Sigmoid colon (tissue), 4 donors: ENCODE measurements at regions not wholly inside any gene's neighbourhood (a gene's known extent, or its start where the extent isn't known, plus 50 kb on each side); places are given as distances from the start of the nearest gene placed in this dataset.

ENCODE experiments used
- EP300 ChIP-seq, 4 donors: sonication (generic); formaldehyde crosslinking; IDR thresholded peaks; one replicate each; pipeline ENCODE4 v1.6.1; 2017; ENCODE audit warnings: antibody characterized with exemption in 4 of 4
- POLR2A ChIP-seq, 2 donors: fragments of 450-650 bp; IDR thresholded peaks; one replicate each; pipeline ENCODE4 v1.6.1; 2016; ENCODE audit warnings: antibody characterized with exemption in 2 of 2, mild to moderate bottlenecking in 2 of 2, moderate library complexity in 2 of 2
- POLR2AphosphoS5 ChIP-seq, 4 donors: sonication (generic); formaldehyde crosslinking; IDR thresholded peaks; one replicate each; pipeline ENCODE4 v1.6.1; 2017; ENCODE audit warnings: antibody characterized with exemption in 4 of 4
- TF ChIP-seq, protein P1 (sequence below), 4 experiments: fragments of 450-650 bp in 3 of 4; fragments of 200-600 bp in 1 of 4; IDR thresholded peaks; one replicate each; pipeline ENCODE4 v1.5.1; 2016 to 2019; ENCODE audit warnings: antibody characterized with exemption in 4 of 4, mild to moderate bottlenecking in 3 of 4, moderate library complexity in 2 of 4

DNA sequence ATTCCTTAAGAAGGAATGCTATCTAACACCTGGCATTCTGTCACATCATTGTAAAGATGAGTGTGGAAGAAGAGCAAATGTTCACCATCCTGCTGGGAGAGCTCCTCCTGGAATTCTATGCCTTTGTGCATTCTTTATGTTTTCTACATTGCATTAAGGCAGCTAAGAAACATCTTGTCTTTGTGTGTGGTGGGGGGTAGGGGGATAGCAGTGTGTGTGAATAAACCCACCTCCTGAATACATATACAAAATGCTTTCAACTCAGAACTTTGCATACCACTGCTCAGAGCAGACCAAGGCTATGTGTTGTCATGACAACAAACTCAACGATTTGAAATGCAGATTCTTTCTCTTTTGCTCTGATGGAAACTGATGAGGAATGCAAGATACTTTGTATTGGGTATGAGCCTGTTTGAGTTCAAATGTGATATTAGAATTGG is 193.6 kb upstream of the KAZN start:
- TF ChIP-seq, protein P1, sequence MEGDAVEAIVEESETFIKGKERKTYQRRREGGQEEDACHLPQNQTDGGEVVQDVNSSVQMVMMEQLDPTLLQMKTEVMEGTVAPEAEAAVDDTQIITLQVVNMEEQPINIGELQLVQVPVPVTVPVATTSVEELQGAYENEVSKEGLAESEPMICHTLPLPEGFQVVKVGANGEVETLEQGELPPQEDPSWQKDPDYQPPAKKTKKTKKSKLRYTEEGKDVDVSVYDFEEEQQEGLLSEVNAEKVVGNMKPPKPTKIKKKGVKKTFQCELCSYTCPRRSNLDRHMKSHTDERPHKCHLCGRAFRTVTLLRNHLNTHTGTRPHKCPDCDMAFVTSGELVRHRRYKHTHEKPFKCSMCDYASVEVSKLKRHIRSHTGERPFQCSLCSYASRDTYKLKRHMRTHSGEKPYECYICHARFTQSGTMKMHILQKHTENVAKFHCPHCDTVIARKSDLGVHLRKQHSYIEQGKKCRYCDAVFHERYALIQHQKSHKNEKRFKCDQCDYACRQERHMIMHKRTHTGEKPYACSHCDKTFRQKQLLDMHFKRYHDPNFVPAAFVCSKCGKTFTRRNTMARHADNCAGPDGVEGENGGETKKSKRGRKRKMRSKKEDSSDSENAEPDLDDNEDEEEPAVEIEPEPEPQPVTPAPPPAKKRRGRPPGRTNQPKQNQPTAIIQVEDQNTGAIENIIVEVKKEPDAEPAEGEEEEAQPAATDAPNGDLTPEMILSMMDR (IDR thresholded peaks at IDR 0.05): no peak
- TF ChIP-seq POLR2AphosphoS5 (IDR thresholded peaks at IDR 0.05) (no peak), EP300 (IDR thresholded peaks at IDR 0.05) (no peak), POLR2A (IDR thresholded peaks at IDR 0.05) (no peak)
